H1 (cell line): ENCODE measurements at regions not wholly inside any gene's neighbourhood (a gene's known extent, or its start where the extent isn't known, plus 50 kb on each side); places are given as distances from the start of the nearest gene placed in this dataset.

Experiments used
- CTCF ChIA-PET: fragments of 300-600 bp; sonication (Branson Sonifier 250); formaldehyde crosslinking; loops from one replicate; lab custom pipeline; 2021; ENCODE audit not compliant: partially characterized antibody; lab: Charles Lee
- POLR2A ChIA-PET: fragments of 300-600 bp; sonication (Branson Sonifier 250); formaldehyde crosslinking; loops from one replicate; lab custom pipeline; 2021; ENCODE audit warnings: inconsistent platforms; ENCODE audit not compliant: partially characterized antibody; lab: Charles Lee
- DNase-seq, 2 experiments: peaks; one replicate each; pipeline versions ENCODE4 v3.0.0 to v3.0.0-alpha.2; 2010 to 2022; ENCODE audit warnings: low spot score in 2 of 2, low read depth in 1 of 2, mixed read lengths in 1 of 2
- FAIRE-seq: peaks from 2 replicates; lab custom pipeline; 2011; peaks lifted over from hg19 to GRCh38; lab: Jason Lieb, UNC
- H2AFZ ChIP-seq: 2 replicates; pipeline ENCODE4 v1.8.1; 2012; ENCODE audit warnings: low read length, inconsistent platforms
- H2AK5ac ChIP-seq: 2 replicates; pipeline ENCODE4 v1.6.1; 2013; ENCODE audit warnings: low read depth, low read length
- H2BK120ac ChIP-seq: replicated peaks from 2 replicates; pipeline ENCODE3; 2013; ENCODE audit warnings: low read depth, low read length, inconsistent platforms
- H2BK12ac ChIP-seq: 2 replicates; pipeline ENCODE4 v1.6.1; 2013; ENCODE audit warnings: low read depth, low read length
- H2BK15ac ChIP-seq: 2 replicates; pipeline ENCODE4 v1.6.1; 2013; ENCODE audit warnings: low read length
- H2BK20ac ChIP-seq: 2 replicates; pipeline ENCODE4 v1.6.1; 2013; ENCODE audit warnings: low read length
- H2BK5ac ChIP-seq: 2 replicates; pipeline ENCODE4 v1.6.1; 2013; ENCODE audit warnings: low read depth, low read length
- H3K14ac ChIP-seq: 2 replicates; pipeline ENCODE4 v1.6.1; 2013; ENCODE audit warnings: inconsistent platforms; ENCODE audit not compliant: insufficient read length
- H3K18ac ChIP-seq: 2 replicates; pipeline ENCODE4 v1.6.1; 2013; ENCODE audit warnings: low read length; ENCODE audit errors: extremely low read depth
- H3K23ac ChIP-seq: 2 replicates; pipeline ENCODE4 v1.6.1; 2013; ENCODE audit warnings: inconsistent platforms; ENCODE audit not compliant: insufficient read length
- H3K23me2 ChIP-seq: 2 replicates; pipeline ENCODE4 v1.6.1; 2013; ENCODE audit warnings: low read depth, low read length
- H3K27ac ChIP-seq: 2 replicates; pipeline ENCODE4 v1.6.1; 2011; ENCODE audit warnings: low read depth, low read length, inconsistent platforms
- H3K27me3 ChIP-seq, 4 experiments: replicated peaks in 1 of 4; 1 replicate in 1 of 4; 2 replicates in 3 of 4; pipeline versions ENCODE4 v1.6.1 to v1.8.1; 2011 to 2013; ENCODE audit warnings: low read length in 3 of 4, mild to moderate bottlenecking in 3 of 4, inconsistent platforms in 2 of 4, mixed read lengths in 2 of 4, moderate library complexity in 1 of 4; ENCODE audit not compliant: control insufficient read depth in 3 of 4, insufficient read depth in 3 of 4; ENCODE audit errors: extremely low read depth in 1 of 4
- H3K36me3 ChIP-seq, 4 experiments: 2 replicates each; pipeline versions ENCODE4 v1.6.1 to v1.8.1; 2011 to 2013; ENCODE audit warnings: mild to moderate bottlenecking in 4 of 4, low read length in 3 of 4, moderate library complexity in 2 of 4, control low read depth in 1 of 4, inconsistent platforms in 1 of 4; ENCODE audit not compliant: insufficient read depth in 4 of 4, control insufficient read depth in 2 of 4
- H3K4ac ChIP-seq: replicated peaks from 2 replicates; pipeline ENCODE3; 2013; ENCODE audit warnings: low read length, low read depth, mixed read lengths, inconsistent platforms; ENCODE audit not compliant: insufficient read length
- H3K4me1 ChIP-seq, 4 experiments: replicated peaks in 1 of 4; 1 replicate in 1 of 4; 2 replicates in 3 of 4; pipeline versions ENCODE4 v1.6.1 to v1.8.1; 2011 to 2013; ENCODE audit warnings: low read length in 3 of 4, inconsistent platforms in 2 of 4, mixed read lengths in 1 of 4; ENCODE audit not compliant: insufficient read depth in 4 of 4, control insufficient read depth in 3 of 4
- H3K4me2 ChIP-seq, 2 experiments: 2 replicates each; pipeline versions ENCODE4 v1.6.1 to v1.8.1; 2011 to 2013; ENCODE audit warnings: low read depth in 2 of 2, low read length in 2 of 2, control low read depth in 1 of 2, inconsistent platforms in 1 of 2, mild to moderate bottlenecking in 1 of 2; ENCODE audit not compliant: insufficient read depth in 1 of 2
- H3K4me3 ChIP-seq, 4 experiments: fragments of 200-600, 300-600 bp in 1 of 4; sonication (generic), shearing (Covaris generic), sonication (Bioruptor Twin) in 1 of 4; 2 replicates each; pipeline versions ENCODE4 v1.5.1 to v1.8.1; 2011 to 2016; ENCODE audit warnings: low read length in 4 of 4, low read depth in 3 of 4, control low read depth in 2 of 4, inconsistent platforms in 2 of 4, mild to moderate bottlenecking in 2 of 4, mixed read lengths in 1 of 4, moderate library complexity in 1 of 4; ENCODE audit not compliant: insufficient read depth in 2 of 4; ENCODE audit errors: extremely low read depth in 1 of 4
- H3K56ac ChIP-seq: replicated peaks from 2 replicates; pipeline ENCODE3; 2013; ENCODE audit warnings: low read depth, mild to moderate bottlenecking, mixed read lengths, low read length, inconsistent platforms; ENCODE audit not compliant: insufficient read length
- H3K79me1 ChIP-seq: 2 replicates; pipeline ENCODE4 v1.6.1; 2013; ENCODE audit warnings: low read depth, low read length, control low read depth
- H3K79me2 ChIP-seq, 2 experiments: 2 replicates each; pipeline versions ENCODE4 v1.6.1 to v1.8.1; 2012 to 2013; ENCODE audit warnings: low read length in 2 of 2, mild to moderate bottlenecking in 2 of 2, inconsistent platforms in 1 of 2; ENCODE audit not compliant: insufficient read depth in 2 of 2, control insufficient read depth in 1 of 2
- H3K9ac ChIP-seq, 4 experiments: replicated peaks in 1 of 4; 1 replicate in 1 of 4; 2 replicates in 3 of 4; pipeline versions ENCODE4 v1.6.1 to v1.8.1; 2011 to 2013; ENCODE audit warnings: low read depth in 3 of 4, low read length in 3 of 4, control low read depth in 2 of 4, mild to moderate bottlenecking in 2 of 4, moderate library complexity in 2 of 4, inconsistent platforms in 1 of 4; ENCODE audit errors: extremely low read depth in 1 of 4
- H3K9me3 ChIP-seq, 2 experiments: 2 replicates each; pipeline versions ENCODE4 v1.6.1 to v1.8.1; 2012 to 2013; ENCODE audit warnings: mild to moderate bottlenecking in 2 of 2, moderate library complexity in 2 of 2, control low read depth in 1 of 2, inconsistent platforms in 1 of 2, low read depth in 1 of 2, low read length in 1 of 2, mixed read lengths in 1 of 2; ENCODE audit not compliant: insufficient read depth in 2 of 2
- H4K20me1 ChIP-seq, 2 experiments: replicated peaks in 1 of 2; 2 replicates each; pipeline versions ENCODE3 to v1.8.1; 2011 to 2013; ENCODE audit warnings: inconsistent platforms in 2 of 2, low read length in 2 of 2, mild to moderate bottlenecking in 1 of 2; ENCODE audit not compliant: insufficient read depth in 2 of 2, control insufficient read depth in 1 of 2
- H4K5ac ChIP-seq: 2 replicates; pipeline ENCODE4 v1.6.1; 2013; ENCODE audit warnings: low read length, low read depth, mixed read lengths, inconsistent platforms; ENCODE audit not compliant: insufficient read length
- H4K8ac ChIP-seq: 2 replicates; pipeline ENCODE4 v1.8.0; 2013; ENCODE audit warnings: mild to moderate bottlenecking, moderate library complexity, low read length, inconsistent platforms; ENCODE audit not compliant: insufficient read depth; ENCODE audit errors: extremely low read depth
- H4K91ac ChIP-seq: replicated peaks from 2 replicates; pipeline ENCODE3; 2013; ENCODE audit warnings: low read length, mixed read lengths, inconsistent platforms; ENCODE audit not compliant: insufficient read length
- CEBPB ChIP-seq: IDR thresholded peaks from 2 replicates; pipeline ENCODE4 v1.6.1; 2012; ENCODE audit warnings: low read depth, low read length
- CHD2 ChIP-seq: IDR thresholded peaks from 2 replicates; pipeline ENCODE4 v1.6.1; 2012; ENCODE audit warnings: low read length, improper control_type of control experiment
- JUN ChIP-seq: IDR thresholded peaks from 2 replicates; pipeline ENCODE4 v1.6.1; 2011; ENCODE audit warnings: low read depth, mild to moderate bottlenecking, improper control_type of control experiment, low read length
- SIRT6 ChIP-seq: IDR thresholded peaks from one replicate; pipeline ENCODE4 v1.7.1; 2012; ENCODE audit warnings: low read length, inconsistent platforms
- WGBS, 2 experiments: shearing (Covaris generic) in 1 of 2; methylation state at CpG; one replicate each; pipeline versions ENCODE4 v1.1.6 to v1.1.7; 2013 to 2015; ENCODE audit warnings: low lambda C conversion rate in 2 of 2, mixed read lengths in 2 of 2, inconsistent platforms in 1 of 2, low coverage in 1 of 2, missing lambda C conversion rate in 1 of 2; ENCODE audit not compliant: insufficient replicate concordance in 2 of 2, insufficient coverage in 1 of 2, insufficient read length in 1 of 2; ENCODE audit errors: extremely low coverage in 1 of 2, missing lambda C conversion rate in 1 of 2; 5-methylcytosine and 5-hydroxymethylcytosine counted together

DNA sequence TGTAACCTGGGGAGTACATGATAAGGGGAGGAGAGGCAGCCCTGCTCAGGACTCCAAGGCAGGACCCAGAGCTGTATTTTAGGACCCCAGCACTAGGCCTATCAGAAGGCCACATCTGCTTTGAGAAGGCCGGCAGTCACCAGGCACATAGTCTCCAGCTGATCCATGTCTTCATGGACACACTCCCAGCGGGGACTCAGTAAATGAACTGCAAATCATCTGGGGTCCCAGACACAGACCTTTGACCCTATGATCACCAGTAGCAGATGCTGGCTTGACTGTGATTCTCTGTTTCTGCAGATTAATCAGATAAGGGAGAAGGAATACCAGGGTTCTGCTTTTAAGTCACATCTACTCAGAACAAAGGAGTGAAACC lies 341.4 kb upstream of the PODXL start:
- H3K79me2 ChIP-seq, result 0 out of 4 replicates have a peak, but pooled peaks cover 0 to 3% of the 10 kb centered on the region in 2 experiments
- H3K4ac ChIP-seq, result no peak overlapping the region
- H2BK15ac ChIP-seq, result no peak overlapping the region
- H3K27ac ChIP-seq, result no peak overlapping the region
- no peak overlapping the region for H4K91ac ChIP-seq
- no peak overlapping the region for H3K18ac ChIP-seq
- peaks cover 0 to 7% (median 4%) of the 10 kb centered on the region in 4 experiments; a peak in 3 of 7 replicates for H3K27me3 ChIP-seq
- H2AFZ ChIP-seq, result no peak overlapping the region
- no peaks in the 10 kb centered on the region for H3K36me3 ChIP-seq
- no peak overlapping the region for H2BK120ac ChIP-seq
- peak overlapping the region; percentile 50; the same call in 1 of the 2 replicates for H2BK20ac ChIP-seq
- H4K8ac ChIP-seq, result no peak overlapping the region
- no peaks in the 10 kb centered on the region for H4K20me1 ChIP-seq
- 98% methylated on average over 2 of the region's 2 CpGs; no CpG with 5 or more reads in 1 of the 2 experiments for WGBS, 2 experiments
- CTCF ChIA-PET, result interaction anchor here (0.9 to 2.4 kb wide), 7 partner anchors 10 to 206 kb away, joined by 3 to 20 read pairs (median 5); no protein-coding TSS in a partner anchor
- no peak overlapping the region for H2AK5ac ChIP-seq
- H3K23me2 ChIP-seq, result no peaks in the 10 kb centered on the region
- peaks cover 5 to 16% (median 11%) of the 10 kb centered on the region in 4 experiments for H3K4me1 ChIP-seq
- H3K14ac ChIP-seq, result no peak overlapping the region
- POLR2A ChIA-PET, result no interaction called here
- no peak overlapping the region for H3K56ac ChIP-seq
- H4K5ac ChIP-seq, result no peak overlapping the region
- H3K4me2 ChIP-seq, result peak overlapping the region in 1 of 2 experiments; percentile 67; a peak in 1 of 4 replicates
- no peak overlapping the region for H2BK5ac ChIP-seq
- no peak overlapping the region for H3K23ac ChIP-seq
- TF ChIP-seq CEBPB, result no peak
- TF ChIP-seq JUN, result no peak
- TF ChIP-seq SIRT6, result no peak
- no peak for TF ChIP-seq CHD2
- H2BK12ac ChIP-seq, result no peak overlapping the region
- DNase-seq, result no peak
- no peaks in the 10 kb centered on the region for H3K9me3 ChIP-seq
- H3K4me3 ChIP-seq, result no peak overlapping the region
- H3K79me1 ChIP-seq, result no peaks in the 10 kb centered on the region
- FAIRE-seq, result no peak
- H3K9ac ChIP-seq, result no peak overlapping the region
